WTC11 (cell line): ENCODE measurements at regions not wholly inside any gene's neighbourhood (a gene's known extent, or its start where the extent isn't known, plus 50 kb on each side); places are given as distances from the start of the nearest gene placed in this dataset.

Source experiments
- ATAC-seq: fragments of 200-7000 bp; cut with Tn5 transposase; 2 replicates; pipeline ENCODE4 v1.10.0; 2021; ENCODE audit warnings: mild to moderate bottlenecking, moderate library complexity
- CTCF ChIA-PET: fragments of 300-600 bp; sonication (Branson Sonifier 250); formaldehyde crosslinking; loops from one replicate; lab custom pipeline; 2021; ENCODE audit warnings: antibody characterized with exemption; lab: Charles Lee
- POLR2A ChIA-PET: fragments of 350-600 bp; sonication (Branson Sonifier 250); formaldehyde crosslinking; loops from one replicate; lab custom pipeline; 2021; ENCODE audit warnings: antibody characterized with exemption; lab: Charles Lee
- DNase-seq: peaks from one replicate; pipeline ENCODE4 v3.0.0; 2021; ENCODE audit warnings: low spot score
- H3K27ac Mint-ChIP-seq: 2 replicates; pipeline ENCODE4 v1.8.0; 2021; ENCODE audit warnings: mixed read lengths
- H3K27me3 Mint-ChIP-seq: 2 replicates; pipeline ENCODE4 v1.8.0; 2021; ENCODE audit warnings: low read depth, mild to moderate bottlenecking, moderate library complexity, mixed read lengths
- H3K36me3 Mint-ChIP-seq: 2 replicates; pipeline ENCODE4 v1.8.0; 2021; ENCODE audit warnings: mixed read lengths
- H3K4me1 Mint-ChIP-seq: 2 replicates; pipeline ENCODE4 v1.8.0; 2022; ENCODE audit warnings: mixed read lengths
- H3K4me3 Mint-ChIP-seq: 2 replicates; pipeline ENCODE4 v1.8.0; 2021; ENCODE audit warnings: mild to moderate bottlenecking, moderate library complexity, mixed read lengths
- H3K9me3 Mint-ChIP-seq: 2 replicates; pipeline ENCODE4 v1.8.0; 2021; ENCODE audit warnings: mixed read lengths
- AFF4 ChIP-seq: sonication (generic); formaldehyde crosslinking; IDR thresholded peaks from 2 replicates; pipeline ENCODE4 v1.8.1; 2023; ENCODE audit warnings: mild to moderate bottlenecking, missing genetic modification reagents, borderline replicate concordance
- ATF3 ChIP-seq: sonication (generic); formaldehyde crosslinking; conservative IDR thresholded peaks from 2 replicates; pipeline ENCODE4 v1.8.1; 2022; ENCODE audit warnings: mild to moderate bottlenecking, missing genetic modification reagents
- CBFB ChIP-seq: sonication (generic); formaldehyde crosslinking; IDR thresholded peaks from 2 replicates; pipeline ENCODE4 v1.8.1; 2022; ENCODE audit warnings: mild to moderate bottlenecking, low read depth, missing genetic modification reagents
- MAX ChIP-seq: sonication (generic); formaldehyde crosslinking; IDR thresholded peaks from 2 replicates; pipeline ENCODE4 v1.8.0; 2022; ENCODE audit warnings: mild to moderate bottlenecking, missing genetic modification reagents
- NFYB ChIP-seq: sonication (generic); formaldehyde crosslinking; conservative IDR thresholded peaks from 2 replicates; pipeline ENCODE4 v1.8.0; 2022; ENCODE audit warnings: low read depth, missing genetic modification reagents
- PRDM15 ChIP-seq: sonication (generic); formaldehyde crosslinking; IDR thresholded peaks from 2 replicates; pipeline ENCODE4 v1.8.0; 2022; ENCODE audit warnings: missing genetic modification reagents
- PRRX2 ChIP-seq: fragments of 250-450 bp; sonication (Bioruptor Pico); IDR thresholded peaks from 2 replicates; pipeline ENCODE4 v1.8.0; 2021; ENCODE audit warnings: mild to moderate bottlenecking
- RORB ChIP-seq: fragments of 250-450 bp; sonication (Bioruptor Pico); IDR thresholded peaks from 2 replicates; pipeline ENCODE4 v1.9.0; 2021; ENCODE audit warnings: mild to moderate bottlenecking
- TEAD1 ChIP-seq: sonication (generic); formaldehyde crosslinking; IDR thresholded peaks from 2 replicates; pipeline ENCODE4 v1.8.0; 2022; ENCODE audit warnings: mild to moderate bottlenecking, missing genetic modification reagents
- TEAD4 ChIP-seq: sonication (generic); formaldehyde crosslinking; IDR thresholded peaks from 2 replicates; pipeline ENCODE4 v1.8.0; 2022; ENCODE audit warnings: mild to moderate bottlenecking, missing genetic modification reagents
- ZNF532 ChIP-seq: fragments of 250-450 bp; sonication (Bioruptor Pico); IDR thresholded peaks from 2 replicates; pipeline ENCODE4 v1.9.0; 2021; ENCODE audit warnings: mild to moderate bottlenecking, borderline replicate concordance

- no peak for TF ChIP-seq ZNF532 (CRISPR knock-in tag)
- TF ChIP-seq PRDM15 (CRISPR knock-in tag): no peak
- TF ChIP-seq TEAD4 (CRISPR knock-in tag): no peak
- TF ChIP-seq AFF4 (CRISPR knock-in tag): no peak
- no peak for TF ChIP-seq ATF3
- TF ChIP-seq PRRX2 (CRISPR knock-in tag): no peak
- no peak for TF ChIP-seq NFYB (CRISPR knock-in tag)
- no peak for TF ChIP-seq MAX (CRISPR knock-in tag)
These were observed 193.7 kb downstream of the OLFM1 start (continued) for GRCh38 chr9:135281151-135281550.

GRCh38 chr9:135281791-135282737 lies 194.6 kb downstream of the OLFM1 start:
- H3K9me3 Mint-ChIP-seq: peaks cover 7% of the 10 kb centered on the region
- H3K27me3 Mint-ChIP-seq: no peaks in the 10 kb centered on the region; the same call in 1 of the 2 replicates
- H3K27ac Mint-ChIP-seq: no peak overlapping the region
- ChIA-PET POLR2A (no interaction called here), CTCF (interaction anchor here (0.5 to 2.5 kb wide), 25 partner anchors 9 to 299 kb away, joined by 3 to 13 read pairs (median 4); no protein-coding TSS in a partner anchor)
- ATAC-seq (no peak), DNase-seq (no peak)
- no peak overlapping the region for H3K4me3 Mint-ChIP-seq
- H3K4me1 Mint-ChIP-seq: no peaks in the 10 kb centered on the region
- peaks cover 5% of the 10 kb centered on the region; the same call in 1 of the 2 replicates for H3K36me3 Mint-ChIP-seq
- TF ChIP-seq RORB (CRISPR knock-in tag) (no peak), CBFB (no peak), TEAD1 (no peak)
